SU-DHL-6 (cell line): ENCODE measurements at regions not wholly inside any gene's neighbourhood (a gene's known extent, or its start where the extent isn't known, plus 50 kb on each side); places are given as distances from the start of the nearest gene placed in this dataset.

ENCODE experiments used
- H2AFZ ChIP-seq: fragments of 200-600 bp; sonication (generic); 2 replicates; pipeline ENCODE4 v1.6.1; 2014; ENCODE audit warnings: low read depth, mild to moderate bottlenecking, moderate library complexity, mixed read lengths, antibody characterized with exemption, low read length; ENCODE audit not compliant: severe bottlenecking
- H3F3A ChIP-seq: fragments of 200-600 bp; shearing (Covaris generic); 2 replicates; pipeline ENCODE4 v1.6.0; 2016; ENCODE audit warnings: antibody characterized with exemption, mild to moderate bottlenecking; ENCODE audit not compliant: insufficient read depth
- H3K27ac ChIP-seq: fragments of 200-600 bp; sonication (generic); 2 replicates; pipeline ENCODE4 v1.5.1; 2016; ENCODE audit warnings: low read depth, mild to moderate bottlenecking, low read length, moderate library complexity, mixed read lengths
- H3K27me3 ChIP-seq: fragments of 200-600 bp; sonication (generic), shearing (Covaris generic); 2 replicates; pipeline ENCODE4 v1.6.0; 2014; ENCODE audit warnings: mild to moderate bottlenecking, low read length
- H3K36me3 ChIP-seq: fragments of 200-600 bp; sonication (generic); 2 replicates; pipeline ENCODE4 v1.6.1; 2014; ENCODE audit warnings: mild to moderate bottlenecking, low read length, mixed read lengths
- H3K4me2 ChIP-seq: fragments of 300-600, 200-600 bp; shearing (Covaris generic), sonication (generic); 2 replicates; pipeline ENCODE4 v1.6.0; 2014; ENCODE audit warnings: low read length, low read depth, mild to moderate bottlenecking; ENCODE audit not compliant: poor library complexity, severe bottlenecking
- H3K4me3 ChIP-seq: fragments of 200-600 bp; sonication (generic); 2 replicates; pipeline ENCODE4 v1.5.1; 2014; ENCODE audit warnings: antibody characterized with exemption, low read length, mild to moderate bottlenecking, mixed read lengths; ENCODE audit not compliant: insufficient read depth, poor library complexity, severe bottlenecking
- H3K79me2 ChIP-seq: fragments of 200-600 bp; sonication (generic); 2 replicates; pipeline ENCODE4 v1.6.1; 2014; ENCODE audit warnings: mild to moderate bottlenecking, low read length, moderate library complexity; ENCODE audit not compliant: insufficient read depth
- H3K9ac ChIP-seq: fragments of 200-600 bp; sonication (generic); 2 replicates; pipeline ENCODE4 v1.7.0; 2014; ENCODE audit warnings: mild to moderate bottlenecking, low read length
- H3K9me2 ChIP-seq: fragments of 200-600 bp; sonication (generic); replicated peaks from 2 replicates; pipeline ENCODE4 v1.6.1; 2014; ENCODE audit warnings: low read length; ENCODE audit not compliant: insufficient read depth
- H3K9me3 ChIP-seq: fragments of 200-600 bp; sonication (generic); 2 replicates; pipeline ENCODE4 v1.6.1; 2014; ENCODE audit warnings: low read length, mixed read lengths; ENCODE audit not compliant: insufficient read depth
- H4K20me1 ChIP-seq: fragments of 200-600 bp; sonication (generic); 2 replicates; pipeline ENCODE4 v1.6.1; 2014; ENCODE audit warnings: low read depth, mild to moderate bottlenecking, antibody characterized with exemption, low read length, moderate library complexity, mixed read lengths
- EZH2phosphoT487 ChIP-seq: fragments of 200-600 bp; sonication (generic), shearing (Covaris generic); conservative IDR thresholded peaks from 2 replicates; pipeline ENCODE4 v1.6.1; 2018; ENCODE audit warnings: mild to moderate bottlenecking, antibody characterized with exemption, low read length, moderate library complexity, mixed read lengths
- TF ChIP-seq, protein P1 (sequence below): fragments of 200-600 bp; sonication (generic); IDR thresholded peaks from one replicate; pipeline ENCODE4 v1.5.1; 2017; ENCODE audit warnings: antibody characterized with exemption, mild to moderate bottlenecking, low read length, moderate library complexity; ENCODE audit not compliant: insufficient read depth, poor library complexity, severe bottlenecking

GRCh38 chr2:234259440-234259839, 208.9 kb downstream of the SPP2 start:
- Histone ChIP-seq H3K79me2 (no peaks in the 10 kb centered on the region), H3K27ac (no peak overlapping the region)

DNA sequence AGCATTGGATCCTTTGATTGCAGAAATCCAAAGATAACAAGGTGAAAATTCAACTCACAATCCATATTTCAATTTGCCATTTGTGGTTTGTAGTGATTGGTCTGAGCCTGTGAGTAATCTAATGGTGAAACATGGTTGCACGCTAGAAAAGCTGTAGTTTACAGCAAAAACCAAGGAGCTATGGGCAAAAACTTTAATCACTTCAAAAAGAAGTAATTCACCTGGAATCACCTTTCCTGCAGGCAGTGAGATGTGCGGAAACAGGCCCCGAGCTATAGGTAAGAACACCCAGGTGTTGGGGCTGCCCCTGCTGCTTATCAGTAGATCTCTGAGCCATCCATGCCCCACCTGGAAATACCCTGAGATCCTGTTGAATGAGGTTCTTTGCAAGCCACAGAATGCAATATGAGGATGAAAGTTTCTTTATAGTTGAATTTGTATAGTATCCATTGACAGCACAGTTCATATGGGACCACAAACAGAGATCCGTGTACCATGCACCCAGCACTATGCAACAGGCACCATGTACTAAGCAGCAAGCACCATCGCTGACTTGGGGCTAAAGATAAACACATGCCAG, 208.2 kb downstream of the SPP2 start:
- H3K4me3 ChIP-seq = no peak overlapping the region
- TF ChIP-seq EZH2phosphoT487 = no peak
- TF ChIP-seq, protein P1, sequence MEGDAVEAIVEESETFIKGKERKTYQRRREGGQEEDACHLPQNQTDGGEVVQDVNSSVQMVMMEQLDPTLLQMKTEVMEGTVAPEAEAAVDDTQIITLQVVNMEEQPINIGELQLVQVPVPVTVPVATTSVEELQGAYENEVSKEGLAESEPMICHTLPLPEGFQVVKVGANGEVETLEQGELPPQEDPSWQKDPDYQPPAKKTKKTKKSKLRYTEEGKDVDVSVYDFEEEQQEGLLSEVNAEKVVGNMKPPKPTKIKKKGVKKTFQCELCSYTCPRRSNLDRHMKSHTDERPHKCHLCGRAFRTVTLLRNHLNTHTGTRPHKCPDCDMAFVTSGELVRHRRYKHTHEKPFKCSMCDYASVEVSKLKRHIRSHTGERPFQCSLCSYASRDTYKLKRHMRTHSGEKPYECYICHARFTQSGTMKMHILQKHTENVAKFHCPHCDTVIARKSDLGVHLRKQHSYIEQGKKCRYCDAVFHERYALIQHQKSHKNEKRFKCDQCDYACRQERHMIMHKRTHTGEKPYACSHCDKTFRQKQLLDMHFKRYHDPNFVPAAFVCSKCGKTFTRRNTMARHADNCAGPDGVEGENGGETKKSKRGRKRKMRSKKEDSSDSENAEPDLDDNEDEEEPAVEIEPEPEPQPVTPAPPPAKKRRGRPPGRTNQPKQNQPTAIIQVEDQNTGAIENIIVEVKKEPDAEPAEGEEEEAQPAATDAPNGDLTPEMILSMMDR = no peak
- no peak overlapping the region for H3K27ac ChIP-seq
- no peaks in the 10 kb centered on the region for H3K9me2 ChIP-seq
- no peak overlapping the region for H3K4me2 ChIP-seq
- H3K9me3 ChIP-seq = no peaks in the 10 kb centered on the region
- H2AFZ ChIP-seq = no peak overlapping the region
- H3K27me3 ChIP-seq = no peaks in the 10 kb centered on the region
- no peaks in the 10 kb centered on the region for H3F3A ChIP-seq
- H3K79me2 ChIP-seq = no peaks in the 10 kb centered on the region
- no peaks in the 10 kb centered on the region for H3K36me3 ChIP-seq
- H3K9ac ChIP-seq = no peak overlapping the region
- H4K20me1 ChIP-seq = no peaks in the 10 kb centered on the region

More at GRCh38 chr2:234259440-234259839, 208.9 kb downstream of the SPP2 start:
- Histone ChIP-seq H3K9me2 (no peaks in the 10 kb centered on the region), H3K27me3 (no peaks in the 10 kb centered on the region), H2AFZ (no peak overlapping the region), H3K4me2 (no peak overlapping the region), H4K20me1 (no peaks in the 10 kb centered on the region), H3F3A (no peaks in the 10 kb centered on the region), H3K9me3 (no peaks in the 10 kb centered on the region), H3K36me3 (no peaks in the 10 kb centered on the region), H3K9ac (no peak overlapping the region), H3K4me3 (no peak overlapping the region)
- TF ChIP-seq, protein P1 = no peak
- no peak for TF ChIP-seq EZH2phosphoT487

DNA sequence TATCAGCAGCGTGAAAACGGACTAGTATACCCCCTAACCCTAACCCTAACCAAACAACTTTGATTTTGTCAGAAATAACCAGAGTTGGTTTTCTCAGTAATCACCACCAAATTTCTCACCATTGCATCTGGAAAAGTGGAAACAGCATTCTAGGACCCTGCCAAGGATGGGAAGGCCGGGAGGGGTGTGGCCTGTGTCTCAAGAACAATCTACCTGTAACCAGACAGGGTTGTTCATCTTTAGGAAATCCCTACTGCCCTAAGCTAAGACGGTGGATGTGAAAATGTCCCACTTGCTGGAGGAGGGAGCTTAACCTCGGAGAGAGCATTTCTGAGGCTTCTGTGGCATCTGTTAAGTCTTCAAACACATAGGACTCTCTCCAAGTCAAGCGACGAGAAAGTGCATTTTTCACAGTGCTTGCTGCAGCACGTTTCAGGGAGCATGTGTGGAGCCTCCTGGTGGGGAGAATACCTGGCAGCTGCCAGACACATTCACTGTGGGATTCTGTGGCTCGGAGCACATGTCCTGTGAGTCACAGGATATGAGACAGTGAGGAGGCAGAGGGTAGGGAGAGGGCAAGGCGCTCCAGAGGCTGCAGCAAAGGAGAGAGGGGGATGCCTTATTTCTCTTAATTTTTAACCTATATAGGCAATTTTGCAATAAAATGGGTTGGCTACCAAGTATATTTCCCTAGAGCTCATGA, 207.5 kb downstream of the SPP2 start:
- H3K4me2 ChIP-seq = no peak overlapping the region
- H3K27me3 ChIP-seq = no peaks in the 10 kb centered on the region
- H2AFZ ChIP-seq = no peak overlapping the region
- no peak overlapping the region for H3K27ac ChIP-seq
- H3F3A ChIP-seq = no peaks in the 10 kb centered on the region
- no peak for TF ChIP-seq EZH2phosphoT487
- TF ChIP-seq, protein P1 = no peak
- no peaks in the 10 kb centered on the region for H3K9me3 ChIP-seq
- no peaks in the 10 kb centered on the region for H3K36me3 ChIP-seq
- no peaks in the 10 kb centered on the region for H3K79me2 ChIP-seq
- no peak overlapping the region for H3K9ac ChIP-seq
- no peaks in the 10 kb centered on the region for H3K9me2 ChIP-seq
- no peaks in the 10 kb centered on the region for H4K20me1 ChIP-seq
- no peak overlapping the region for H3K4me3 ChIP-seq
